Aorta (tissue), 5 donors: ENCODE measurements at regions not wholly inside any gene's neighbourhood (a gene's known extent, or its start where the extent isn't known, plus 50 kb on each side); places are given as distances from the start of the nearest gene placed in this dataset.
A peak's percentile ranks its signal among the peaks of the same experiment; 100 is the strongest.

Experiments
- ATAC-seq: fragments of 200-7000 bp; cut with Tn5 transposase; one replicate; pipeline ENCODE4 v1.9.1; 2022; ENCODE audit warnings: moderate library complexity; ENCODE audit not compliant: low FRiP score
- DNase-seq, 2 donors: peaks; one replicate each; pipeline ENCODE4 v3.0.0-alpha.2; 2020
- H3K27ac ChIP-seq, 2 donors: one replicate each; pipeline ENCODE4 v1.5.1; 2013; ENCODE audit warnings: low read length in 2 of 2, mild to moderate bottlenecking in 2 of 2, moderate library complexity in 2 of 2, control low read depth in 1 of 2, inconsistent platforms in 1 of 2, low read depth in 1 of 2
- H3K27me3 ChIP-seq, 2 donors: one replicate each; pipeline ENCODE4 v1.6.1; 2013; ENCODE audit warnings: control low read depth in 1 of 2, low read length in 1 of 2, mild to moderate bottlenecking in 1 of 2, moderate library complexity in 1 of 2; ENCODE audit not compliant: insufficient read depth in 2 of 2, control insufficient read depth in 1 of 2
- H3K36me3 ChIP-seq, 2 donors: one replicate each; pipeline ENCODE4 v1.6.1; 2013; ENCODE audit warnings: control low read depth in 1 of 2, low read length in 1 of 2, mild to moderate bottlenecking in 1 of 2; ENCODE audit not compliant: insufficient read depth in 2 of 2, control insufficient read depth in 1 of 2
- H3K4me1 ChIP-seq, 2 donors: one replicate each; pipeline ENCODE4 v1.6.1; 2013; ENCODE audit warnings: low read length in 2 of 2, control low read depth in 1 of 2, mild to moderate bottlenecking in 1 of 2, moderate library complexity in 1 of 2; ENCODE audit not compliant: insufficient read depth in 2 of 2, control insufficient read depth in 1 of 2
- H3K4me3 ChIP-seq, 2 donors: one replicate each; pipeline ENCODE4 v1.5.1; 2013; ENCODE audit warnings: low read length in 2 of 2, control low read depth in 1 of 2, mild to moderate bottlenecking in 1 of 2
- H3K9me3 ChIP-seq: one replicate; pipeline ENCODE4 v1.6.1; 2013; ENCODE audit warnings: mild to moderate bottlenecking, low read length; ENCODE audit not compliant: control insufficient read depth
- WGBS, 2 donors: extraction: QIAGEN DNeasy Blood & Tissue Kit; methylation state at CpG; one replicate each; pipeline ENCODE4 v1.1.7; 2013; 5-methylcytosine and 5-hydroxymethylcytosine counted together
- intact Hi-C, 2 donors: fragments of 100-400 bp; cut with DNase I; formaldehyde crosslinking; loops; one replicate each; pipeline versions ENCODE4 v1.14.2 to v1.15.0; 2022
- donor health status: healthy with polysubstance abuse.
- donor health status: Bipolar disorder and iron deficiency.
- donor health status: DM: no; HTN: no; CAD: no.
- donor health status: DM: no; HTN: no; CAD: no.
- donor health status: DM: yes; HTN: yes; CAD: no.

GRCh38 chr1:9179463-9180110 is 50.7 kb upstream of the GPR157 start:
- no peaks in the 10 kb centered on the region for H3K9me3 ChIP-seq
- DNase-seq = no peak
- H3K27me3 ChIP-seq = no peaks in the 10 kb centered on the region
- no peak overlapping the region for H3K27ac ChIP-seq
- H3K4me1 ChIP-seq = no peaks in the 10 kb centered on the region
- intact Hi-C loops = no loop called here
- ATAC-seq = no peak
- no peak overlapping the region for H3K4me3 ChIP-seq
- H3K36me3 ChIP-seq = peaks cover 0 to 2% of the 10 kb centered on the region in 2 donors
- WGBS, 2 donors = 91 to 93% methylated on average over 11 of the region's 11 CpGs

GRCh38 chr1:9180111-9180819 is 51.4 kb upstream of the GPR157 start:
- H3K27me3 ChIP-seq = no peaks in the 10 kb centered on the region
- H3K4me3 ChIP-seq = no peak overlapping the region
- H3K36me3 ChIP-seq = peaks cover 0 to under 1% of the 10 kb centered on the region in 2 donors
- no peak for DNase-seq
- no peak overlapping the region for H3K27ac ChIP-seq
- 88 to 93% methylated on average over 8 of the region's 8 CpGs for WGBS, 2 donors
- intact Hi-C loops = no loop called here
- H3K9me3 ChIP-seq = no peaks in the 10 kb centered on the region
- no peaks in the 10 kb centered on the region for H3K4me1 ChIP-seq
- ATAC-seq = no peak

GRCh38 chr1:9181176-9181906 is 52.4 kb upstream of the GPR157 start:
- Histone ChIP-seq H3K36me3 (no peaks in the 10 kb centered on the region), H3K4me3 (peak overlapping the region; percentile 70 to 96), H3K27me3 (no peaks in the 10 kb centered on the region), H3K9me3 (no peaks in the 10 kb centered on the region), H3K4me1 (no peaks in the 10 kb centered on the region), H3K27ac (no peak overlapping the region)
- 14 to 20% methylated on average over 18 to 19 of the region's 19 CpGs for WGBS, 2 donors
- DNase-seq (peak; percentile 87 to 93), ATAC-seq (peak; percentile 79)
- intact Hi-C loops = no loop called here

- intact Hi-C loops = no loop called here
- 2% methylated on average over 68 to 83 of the region's 83 CpGs for WGBS, 2 donors
- no peaks in the 10 kb centered on the region for H3K27me3 ChIP-seq
- no peaks in the 10 kb centered on the region for H3K36me3 ChIP-seq
- DNase-seq = peak; percentile 70 to 82
- peak overlapping the region in 1 of 2 donors; percentile 69 for H3K27ac ChIP-seq
- no peaks in the 10 kb centered on the region for H3K4me1 ChIP-seq
- no peaks in the 10 kb centered on the region for H3K9me3 ChIP-seq
- ATAC-seq = peak; percentile 71
- peak overlapping the region; percentile 70 to 96 for H3K4me3 ChIP-seq
Measured at GRCh38 chr1:9181990-9182783, 52.4 kb upstream of the H6PD start.

- no peaks in the 10 kb centered on the region for H3K36me3 ChIP-seq
- intact Hi-C loops = no loop called here
- DNase-seq = peak in 1 of 2 donors; percentile 80
- no peak overlapping the region for H3K27ac ChIP-seq
- WGBS, 2 donors = 0% methylated on average over 45 to 47 of the region's 47 CpGs
- no peaks in the 10 kb centered on the region for H3K9me3 ChIP-seq
- H3K27me3 ChIP-seq = no peaks in the 10 kb centered on the region
- no peaks in the 10 kb centered on the region for H3K4me1 ChIP-seq
- peak overlapping the region; percentile 70 to 96 for H3K4me3 ChIP-seq
- ATAC-seq = peak; percentile 3
Measured at GRCh38 chr1:9182784-9183257, 51.8 kb upstream of the H6PD start.

- H3K4me3 ChIP-seq = peak overlapping the region; percentile 70 to 96
- 36 to 37% methylated on average over 24 of the region's 24 CpGs for WGBS, 2 donors
- intact Hi-C loops = no loop called here
- no peaks in the 10 kb centered on the region for H3K27me3 ChIP-seq
- no peak for ATAC-seq
- H3K9me3 ChIP-seq = no peaks in the 10 kb centered on the region
- H3K36me3 ChIP-seq = no peaks in the 10 kb centered on the region
- H3K4me1 ChIP-seq = no peaks in the 10 kb centered on the region
- H3K27ac ChIP-seq = no peak overlapping the region
- DNase-seq = no peak
Measured at GRCh38 chr1:9183441-9183840, 51.1 kb upstream of the H6PD start.

GRCh38 chr1:9183898-9184297 is 50.7 kb upstream of the H6PD start:
- no peak overlapping the region for H3K4me3 ChIP-seq
- H3K4me1 ChIP-seq = no peaks in the 10 kb centered on the region
- intact Hi-C loops = no loop called here
- no peak overlapping the region for H3K27ac ChIP-seq
- H3K36me3 ChIP-seq = no peaks in the 10 kb centered on the region
- 70 to 74% methylated on average over 4 of the region's 4 CpGs for WGBS, 2 donors
- ATAC-seq (no peak), DNase-seq (no peak)
- no peaks in the 10 kb centered on the region for H3K27me3 ChIP-seq
- H3K9me3 ChIP-seq = no peaks in the 10 kb centered on the region

- no peak for ATAC-seq
- H3K27me3 ChIP-seq = no peaks in the 10 kb centered on the region
- H3K4me3 ChIP-seq = no peak overlapping the region
- H3K9me3 ChIP-seq = no peaks in the 10 kb centered on the region
- no peak overlapping the region for H3K27ac ChIP-seq
- no peaks in the 10 kb centered on the region for H3K4me1 ChIP-seq
- no peak for DNase-seq
- intact Hi-C loops = no loop called here
- WGBS, 2 donors = 97 to 98% methylated on average over 8 of the region's 8 CpGs
- no peaks in the 10 kb centered on the region for H3K36me3 ChIP-seq
Measured at GRCh38 chr1:9184749-9185148, 49.8 kb upstream of the H6PD start.
